Neural progenitor cell (in vitro differentiated cells): ENCODE measurements at regions not wholly inside any gene's neighbourhood (a gene's known extent, or its start where the extent isn't known, plus 50 kb on each side); places are given as distances from the start of the nearest gene placed in this dataset.

Experiments
- DNase-seq: peaks from one replicate; pipeline ENCODE4 v3.0.0-alpha.2; 2016; ENCODE audit warnings: low spot score
- H2AFZ ChIP-seq: fragments of 200-600 bp; sonication (generic); replicated peaks from 2 replicates; pipeline ENCODE4 v1.6.1; 2016; ENCODE audit warnings: antibody characterized with exemption
- H3F3A ChIP-seq: fragments of 200-600 bp; sonication (generic); 2 replicates; pipeline ENCODE4 v1.6.1; 2016; ENCODE audit warnings: antibody characterized with exemption, low read depth
- H3K27ac ChIP-seq: fragments of 200-600 bp; sonication (generic); 2 replicates; pipeline ENCODE4 v1.5.1; 2016; ENCODE audit warnings: mild to moderate bottlenecking
- H3K27me3 ChIP-seq: fragments of 200-600 bp; sonication (generic); 2 replicates; pipeline ENCODE4 v1.6.1; 2016; ENCODE audit warnings: mild to moderate bottlenecking, moderate library complexity
- H3K36me3 ChIP-seq: fragments of 200-600 bp; sonication (generic); 2 replicates; pipeline ENCODE4 v1.5.1; 2016
- H3K4me1 ChIP-seq: fragments of 200-600 bp; sonication (generic); 2 replicates; pipeline ENCODE4 v1.6.1; 2016; ENCODE audit warnings: mixed run types
- H3K4me2 ChIP-seq: fragments of 200-600 bp; sonication (generic); 2 replicates; pipeline ENCODE4 v1.6.1; 2016
- H3K4me3 ChIP-seq: fragments of 200-600 bp; sonication (generic); 2 replicates; pipeline ENCODE4 v1.5.1; 2016
- H3K79me2 ChIP-seq: fragments of 200-600 bp; sonication (generic); 2 replicates; pipeline ENCODE4 v1.6.1; 2016; ENCODE audit warnings: low read depth
- H3K9ac ChIP-seq: fragments of 200-600 bp; sonication (generic); 2 replicates; pipeline ENCODE4 v1.6.1; 2016
- H3K9me3 ChIP-seq: fragments of 200-600 bp; sonication (generic); 2 replicates; pipeline ENCODE4 v1.5.1; 2016; ENCODE audit warnings: low read depth
- H4K20me1 ChIP-seq: fragments of 200-600 bp; sonication (generic); 2 replicates; pipeline ENCODE4 v1.6.1; 2016; ENCODE audit warnings: low read depth
- H3K27ac Mint-ChIP-seq: 3 replicates; pipeline ENCODE4 v1.8.0; 2021; ENCODE audit warnings: mixed read lengths
- H3K27me3 Mint-ChIP-seq: 2 replicates; pipeline ENCODE4 v1.8.0; 2022; ENCODE audit warnings: low read depth, mild to moderate bottlenecking, inconsistent platforms, moderate library complexity, mixed read lengths; ENCODE audit not compliant: insufficient read depth
- H3K36me3 Mint-ChIP-seq: 3 replicates; pipeline ENCODE4 v1.8.0; 2021; ENCODE audit warnings: mixed read lengths
- H3K4me1 Mint-ChIP-seq: 3 replicates; pipeline ENCODE4 v1.8.0; 2021; ENCODE audit warnings: mixed read lengths
- H3K4me3 Mint-ChIP-seq: 3 replicates; pipeline ENCODE4 v1.8.0; 2021; ENCODE audit warnings: mild to moderate bottlenecking, moderate library complexity, mixed read lengths
- H3K9me3 Mint-ChIP-seq: 3 replicates; pipeline ENCODE4 v1.8.0; 2020; ENCODE audit warnings: mixed read lengths
- EZH2 ChIP-seq: fragments of 200-600 bp; sonication (generic); IDR thresholded peaks from 2 replicates; pipeline ENCODE4 v1.6.1; 2017; ENCODE audit warnings: antibody characterized with exemption, mild to moderate bottlenecking, moderate library complexity
- EZH2phosphoT487 ChIP-seq: fragments of 200-600 bp; sonication (generic); IDR thresholded peaks from 2 replicates; pipeline ENCODE4 v1.6.1; 2017; ENCODE audit warnings: antibody characterized with exemption
- TF ChIP-seq, protein P1 (sequence below): fragments of 200-600 bp; sonication (generic); IDR thresholded peaks from 2 replicates; pipeline ENCODE4 v1.5.1; 2017; ENCODE audit warnings: antibody characterized with exemption, mild to moderate bottlenecking

DNA sequence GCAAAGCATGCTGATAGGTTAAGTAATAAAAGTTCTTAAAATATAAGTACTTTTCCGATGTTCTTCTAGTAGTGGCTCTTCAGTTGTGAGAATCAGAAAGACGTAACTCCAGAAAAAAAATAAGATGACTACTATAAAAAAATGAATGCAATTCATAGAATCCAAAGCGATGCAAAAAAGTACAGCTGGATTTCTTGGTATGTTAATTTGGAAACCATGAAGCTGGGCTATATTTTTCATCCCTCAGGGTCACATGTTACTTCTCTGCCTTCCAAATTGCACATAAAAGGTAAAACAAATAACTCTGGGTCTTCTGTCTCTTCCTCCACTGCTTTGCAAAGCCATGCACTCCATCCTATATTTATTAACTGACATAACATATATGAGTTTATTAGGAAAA, 843.9 kb upstream of the DPPA4 start:
- no peaks in the 10 kb centered on the region for H3K27me3 Mint-ChIP-seq
- Histone ChIP-seq H3K79me2 (no peaks in the 10 kb centered on the region), H2AFZ (no peak overlapping the region), H3K36me3 (no peaks in the 10 kb centered on the region), H4K20me1 (no peaks in the 10 kb centered on the region), H3K9me3 (no peaks in the 10 kb centered on the region), H3K4me3 (no peak overlapping the region), H3K27me3 (no peaks in the 10 kb centered on the region), H3F3A (no peaks in the 10 kb centered on the region), H3K27ac (no peak overlapping the region), H3K4me2 (no peak overlapping the region), H3K9ac (no peak overlapping the region), H3K4me1 (peaks cover 15% of the 10 kb centered on the region)
- H3K4me1 Mint-ChIP-seq = peaks cover 23% of the 10 kb centered on the region
- H3K27ac Mint-ChIP-seq = no peak overlapping the region
- no peak for DNase-seq
- no peaks in the 10 kb centered on the region for H3K36me3 Mint-ChIP-seq
- TF ChIP-seq, protein P1, sequence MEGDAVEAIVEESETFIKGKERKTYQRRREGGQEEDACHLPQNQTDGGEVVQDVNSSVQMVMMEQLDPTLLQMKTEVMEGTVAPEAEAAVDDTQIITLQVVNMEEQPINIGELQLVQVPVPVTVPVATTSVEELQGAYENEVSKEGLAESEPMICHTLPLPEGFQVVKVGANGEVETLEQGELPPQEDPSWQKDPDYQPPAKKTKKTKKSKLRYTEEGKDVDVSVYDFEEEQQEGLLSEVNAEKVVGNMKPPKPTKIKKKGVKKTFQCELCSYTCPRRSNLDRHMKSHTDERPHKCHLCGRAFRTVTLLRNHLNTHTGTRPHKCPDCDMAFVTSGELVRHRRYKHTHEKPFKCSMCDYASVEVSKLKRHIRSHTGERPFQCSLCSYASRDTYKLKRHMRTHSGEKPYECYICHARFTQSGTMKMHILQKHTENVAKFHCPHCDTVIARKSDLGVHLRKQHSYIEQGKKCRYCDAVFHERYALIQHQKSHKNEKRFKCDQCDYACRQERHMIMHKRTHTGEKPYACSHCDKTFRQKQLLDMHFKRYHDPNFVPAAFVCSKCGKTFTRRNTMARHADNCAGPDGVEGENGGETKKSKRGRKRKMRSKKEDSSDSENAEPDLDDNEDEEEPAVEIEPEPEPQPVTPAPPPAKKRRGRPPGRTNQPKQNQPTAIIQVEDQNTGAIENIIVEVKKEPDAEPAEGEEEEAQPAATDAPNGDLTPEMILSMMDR = no peak
- TF ChIP-seq EZH2 = no peak
- no peak for TF ChIP-seq EZH2phosphoT487
- H3K9me3 Mint-ChIP-seq = no peaks in the 10 kb centered on the region
- no peak overlapping the region for H3K4me3 Mint-ChIP-seq

DNA sequence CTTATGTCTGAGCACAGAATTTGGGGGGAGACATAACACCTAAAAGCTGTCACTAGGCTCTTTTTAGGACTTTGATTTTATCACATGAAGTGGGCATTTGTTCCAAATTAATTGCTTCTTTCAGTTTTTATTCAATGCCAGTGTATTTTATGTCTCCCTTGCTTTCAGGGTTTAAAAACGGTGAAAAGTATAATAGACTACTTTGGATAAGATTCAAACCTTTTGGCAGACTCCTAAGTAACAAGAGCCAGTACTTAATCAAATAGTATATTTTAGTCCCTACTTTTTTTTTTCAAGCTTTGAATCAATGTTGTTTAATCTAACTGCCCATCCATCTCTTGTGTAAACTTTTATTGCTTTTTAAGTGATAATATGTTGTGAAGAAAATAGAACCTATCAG, 847.2 kb upstream of the DPPA4 start:
- Histone ChIP-seq H3K79me2 (no peaks in the 10 kb centered on the region), H2AFZ (peak overlapping the region; percentile 14), H3K36me3 (no peaks in the 10 kb centered on the region), H3K4me1 (peaks cover 3% of the 10 kb centered on the region), H3K27me3 (no peaks in the 10 kb centered on the region), H3K4me3 (no peak overlapping the region), H3K4me2 (no peak overlapping the region), H3K9ac (no peak overlapping the region), H3K27ac (no peak overlapping the region), H4K20me1 (no peaks in the 10 kb centered on the region), H3F3A (no peaks in the 10 kb centered on the region), H3K9me3 (no peaks in the 10 kb centered on the region)
- Mint-ChIP-seq H3K36me3 (no peaks in the 10 kb centered on the region), H3K4me1 (peaks cover 11% of the 10 kb centered on the region), H3K27me3 (no peaks in the 10 kb centered on the region), H3K27ac (no peak overlapping the region), H3K4me3 (no peak overlapping the region), H3K9me3 (peaks cover 2% of the 10 kb centered on the region)
- DNase-seq = no peak
- TF ChIP-seq, protein P1 = no peak
- TF ChIP-seq EZH2phosphoT487 = no peak
- TF ChIP-seq EZH2 = no peak

DNA sequence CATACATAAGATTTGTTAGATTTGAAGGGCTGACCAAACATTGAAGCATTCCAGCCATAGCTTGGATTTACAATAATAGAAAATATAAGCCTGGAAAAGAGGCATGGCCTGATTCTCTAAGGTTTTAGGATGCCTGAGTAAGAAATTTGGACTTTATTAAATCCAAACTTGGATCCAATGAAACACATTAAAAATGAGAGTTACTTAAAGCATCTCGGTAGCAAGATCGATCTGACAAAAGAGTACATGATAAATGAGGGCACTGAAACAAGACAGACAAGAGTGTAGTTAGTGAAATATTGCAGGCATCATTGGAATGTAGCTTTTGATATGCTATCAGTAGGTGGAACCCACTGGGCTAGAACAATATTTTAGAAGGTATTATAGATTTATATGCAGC, 855.7 kb upstream of the DPPA4 start:
- Histone ChIP-seq H3K4me2 (no peak overlapping the region), H3F3A (no peaks in the 10 kb centered on the region), H3K4me3 (no peak overlapping the region), H3K27ac (no peak overlapping the region), H2AFZ (no peak overlapping the region), H4K20me1 (no peaks in the 10 kb centered on the region), H3K27me3 (no peaks in the 10 kb centered on the region), H3K79me2 (no peaks in the 10 kb centered on the region), H3K9ac (no peak overlapping the region), H3K36me3 (peaks cover 4% of the 10 kb centered on the region), H3K4me1 (no peaks in the 10 kb centered on the region), H3K9me3 (no peaks in the 10 kb centered on the region)
- H3K4me3 Mint-ChIP-seq = no peak overlapping the region
- no peaks in the 10 kb centered on the region for H3K4me1 Mint-ChIP-seq
- H3K27ac Mint-ChIP-seq = no peak overlapping the region
- no peak for DNase-seq
- no peaks in the 10 kb centered on the region for H3K27me3 Mint-ChIP-seq
- no peaks in the 10 kb centered on the region for H3K36me3 Mint-ChIP-seq
- TF ChIP-seq EZH2 (no peak), EZH2phosphoT487 (no peak)
- TF ChIP-seq, protein P1 = no peak
- H3K9me3 Mint-ChIP-seq = peaks cover 2% of the 10 kb centered on the region
